GM18861 (cell line): ENCODE measurements at regions not wholly inside any gene's neighbourhood (a gene's known extent, or its start where the extent isn't known, plus 50 kb on each side); places are given as distances from the start of the nearest gene placed in this dataset.

Experiments
- ATAC-seq: cut with Tn5 transposase; IDR thresholded peaks from one replicate; pipeline ENCODE4 v1.9.1; 2021; ENCODE audit not compliant: unreplicated experiment

DNA sequence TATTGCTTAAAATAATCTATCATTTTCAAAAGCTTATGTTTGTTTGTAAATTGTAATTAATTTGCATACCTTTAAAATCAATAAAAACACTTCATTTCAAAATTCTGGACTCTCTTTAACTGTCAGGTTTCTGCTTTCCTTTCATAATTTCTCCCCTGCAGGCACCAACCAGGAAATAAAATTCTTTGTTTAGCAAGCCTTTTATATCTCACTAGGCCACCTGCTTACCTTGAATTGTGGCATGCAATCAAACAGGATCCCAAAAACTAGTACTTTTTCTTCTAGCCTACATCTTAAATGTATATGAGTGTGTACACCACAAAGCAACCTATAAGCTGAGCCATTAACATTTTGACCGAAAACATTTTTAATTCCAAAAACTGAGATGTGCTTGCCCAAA, 233.1 kb downstream of the NR4A2 start:
- ATAC-seq: no peak

DNA sequence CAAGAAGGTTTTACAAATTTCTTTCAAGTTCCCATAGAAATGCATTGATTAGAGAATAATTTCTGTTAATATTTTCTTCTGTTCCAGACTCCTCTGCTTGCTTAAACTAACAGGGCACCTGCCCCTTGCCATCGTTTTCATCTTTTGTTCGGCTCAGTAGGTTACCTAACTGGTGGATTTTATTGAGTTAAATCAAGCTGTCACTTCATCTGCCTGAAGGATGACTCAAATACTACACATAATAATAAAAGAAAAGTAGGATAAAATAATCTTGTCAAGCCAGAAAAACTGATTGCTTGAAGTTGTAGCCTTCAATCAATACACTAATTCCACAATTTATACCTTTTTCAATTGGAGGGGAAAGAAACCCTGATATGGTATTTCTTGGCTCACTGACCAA, 234.0 kb downstream of the NR4A2 start:
- no peak for ATAC-seq

DNA sequence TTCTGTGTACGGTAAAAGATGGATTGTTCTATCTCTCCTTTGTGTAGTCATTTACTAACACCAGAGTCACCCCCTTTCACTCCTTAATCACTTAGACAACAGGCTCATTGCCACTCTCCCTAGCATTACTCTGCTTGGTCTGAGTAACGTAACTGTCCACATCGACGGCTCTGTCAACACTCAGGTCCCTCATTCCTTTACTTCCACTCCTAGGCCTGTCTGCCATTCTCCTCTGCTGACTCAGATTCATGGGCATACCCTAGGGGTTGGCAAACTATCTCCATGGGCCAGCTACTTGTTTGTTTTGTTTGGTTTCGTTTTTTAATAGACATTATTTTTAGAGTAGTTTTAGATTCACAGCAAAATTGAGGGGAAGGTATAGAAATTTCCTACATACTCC, 243.9 kb downstream of the NR4A2 start:
- ATAC-seq: no peak

DNA sequence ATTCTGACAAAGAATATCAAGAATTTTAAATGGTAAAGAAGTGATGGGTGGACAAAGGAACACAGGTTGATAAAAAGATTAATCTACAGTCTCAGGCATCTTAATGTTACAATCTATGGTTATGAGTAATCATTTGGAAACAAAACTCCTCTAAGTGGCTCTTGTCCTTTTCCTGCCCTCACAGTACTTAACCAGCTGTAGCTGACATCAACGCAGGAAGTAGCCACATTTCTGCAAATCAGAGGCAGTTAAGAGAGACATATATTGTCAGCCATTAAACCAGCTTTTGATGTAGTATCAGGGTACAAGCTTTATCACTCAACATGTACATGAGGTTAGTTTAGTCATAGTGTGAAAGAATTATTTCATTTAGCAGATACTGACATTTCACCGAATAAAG, 244.6 kb downstream of the NR4A2 start:
- ATAC-seq: no peak

DNA sequence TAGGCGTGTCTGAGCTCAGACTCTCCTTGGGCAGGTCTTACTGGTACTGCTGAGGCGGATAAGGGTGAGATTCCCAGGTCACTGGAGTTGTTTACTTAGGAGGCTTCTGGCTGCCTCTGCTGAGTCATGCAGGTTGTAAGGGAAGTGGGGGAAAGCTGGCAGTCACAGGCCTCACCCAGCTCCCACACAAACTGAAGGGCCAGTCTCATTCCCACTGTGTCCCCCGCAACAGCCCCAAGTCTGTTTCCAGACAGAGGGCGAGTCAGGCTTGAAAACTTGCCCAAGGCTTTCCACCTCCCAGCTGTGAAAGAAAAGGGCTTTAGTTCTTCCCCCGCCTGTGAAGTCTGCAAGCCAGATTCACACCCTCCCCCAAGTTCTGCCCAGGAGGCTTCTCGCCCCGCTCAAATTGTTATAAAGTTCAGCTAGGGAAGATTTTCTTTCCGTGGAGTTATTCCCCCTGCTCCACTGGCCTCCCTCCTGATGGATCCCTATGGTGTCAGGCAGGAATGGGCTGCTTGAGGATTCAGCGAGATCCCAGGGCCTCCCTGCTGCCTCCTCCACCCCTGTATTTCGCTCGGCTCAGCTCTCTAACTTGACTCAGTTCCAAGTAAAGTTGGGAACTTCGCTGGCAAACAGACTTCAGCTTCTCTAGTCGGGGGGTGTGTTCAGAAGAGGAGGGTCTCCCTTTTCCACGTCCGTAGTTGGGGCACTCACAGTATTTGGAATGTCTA, 248.6 kb downstream of the NR4A2 start:
- no peak for ATAC-seq

DNA sequence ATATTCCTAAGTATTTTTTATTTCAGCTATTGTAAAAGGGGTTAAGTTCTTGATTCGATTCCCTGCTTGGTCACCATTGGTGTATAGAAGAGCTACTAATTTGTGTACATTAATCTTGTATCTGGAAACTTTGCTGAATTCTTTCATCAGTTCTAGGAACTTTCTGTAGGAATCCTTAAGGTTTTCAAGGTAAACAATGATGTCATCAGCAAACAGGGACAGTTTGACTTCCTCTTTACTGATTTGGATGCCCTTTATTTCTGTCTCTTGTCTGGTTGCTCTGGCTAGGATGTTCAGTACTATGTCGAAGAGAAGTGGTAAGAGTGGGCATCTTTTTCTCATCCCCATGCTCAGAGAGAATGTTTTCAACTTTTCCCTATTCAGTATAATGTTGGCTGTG, 252.7 kb downstream of the NR4A2 start:
- ATAC-seq: no peak

DNA sequence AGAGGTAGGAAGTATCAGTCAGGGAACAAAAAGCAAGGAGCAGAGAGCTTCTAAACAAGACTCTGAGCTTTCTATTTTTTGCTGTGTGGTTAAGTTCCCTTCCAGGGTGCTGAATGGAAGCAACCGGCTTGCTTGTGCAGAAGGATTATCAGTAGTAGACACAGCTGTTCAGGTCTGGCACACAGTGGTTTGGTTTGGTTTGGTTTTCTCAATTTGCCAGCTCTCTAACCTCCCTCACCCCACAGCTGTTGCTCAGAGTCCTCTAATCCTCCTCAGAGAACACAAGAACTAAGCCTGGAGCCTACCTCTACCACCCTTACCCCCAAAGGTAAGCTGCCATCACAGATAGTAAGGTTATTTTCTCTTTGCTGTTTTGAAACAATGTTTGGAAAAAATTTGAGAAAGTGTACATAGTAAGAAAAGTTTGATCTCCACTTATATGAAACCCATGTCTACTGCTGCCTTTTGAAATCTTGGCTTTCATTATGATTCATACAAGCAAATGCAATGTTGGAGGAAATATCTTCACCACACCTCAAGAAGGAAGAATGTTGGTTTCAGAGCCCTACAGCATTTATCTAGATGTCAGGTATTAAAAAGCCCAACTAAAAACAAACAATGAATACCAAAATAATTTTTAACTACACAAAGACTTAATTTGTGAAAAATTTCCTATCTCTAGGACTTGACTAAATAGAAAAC, 255.3 kb downstream of the NR4A2 start:
- ATAC-seq: no peak

DNA sequence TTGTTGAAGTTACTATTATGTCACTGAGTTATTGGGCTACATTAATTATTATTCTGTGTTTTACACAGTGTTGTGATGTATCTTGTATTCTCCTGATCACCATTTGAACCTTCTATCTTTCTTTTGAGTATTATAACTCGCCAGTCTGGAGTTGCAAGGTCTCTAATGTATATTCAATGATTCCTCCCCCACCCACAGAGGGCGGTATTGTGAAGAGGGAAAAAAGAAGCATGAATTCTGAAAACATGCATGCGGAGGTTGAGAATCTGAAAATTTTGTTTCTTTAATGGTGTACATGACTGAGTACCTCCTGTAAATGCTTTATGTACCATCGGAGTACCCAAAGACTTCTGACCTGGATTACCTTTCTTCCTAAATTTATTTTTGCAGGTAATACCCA, 266.6 kb downstream of the NR4A2 start:
- ATAC-seq: no peak

DNA sequence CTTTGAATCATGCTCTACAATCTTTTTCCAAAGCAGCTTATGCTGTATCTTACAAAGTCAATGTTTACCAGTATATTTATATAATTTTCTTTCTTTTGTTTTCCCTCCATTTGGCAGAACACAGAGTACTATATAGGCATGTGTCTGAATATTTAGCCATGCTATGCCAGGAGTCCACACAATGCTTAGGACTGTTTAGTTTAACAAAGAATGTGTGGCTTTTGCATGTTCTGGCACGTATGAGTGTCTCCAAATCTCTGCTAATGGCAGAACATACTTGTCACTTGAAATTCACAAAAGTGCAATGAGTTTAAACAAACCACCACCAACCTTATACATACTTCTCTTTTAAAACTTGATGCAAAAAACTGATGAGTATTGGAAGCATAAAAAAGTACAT, 268.0 kb downstream of the NR4A2 start:
- no peak for ATAC-seq

DNA sequence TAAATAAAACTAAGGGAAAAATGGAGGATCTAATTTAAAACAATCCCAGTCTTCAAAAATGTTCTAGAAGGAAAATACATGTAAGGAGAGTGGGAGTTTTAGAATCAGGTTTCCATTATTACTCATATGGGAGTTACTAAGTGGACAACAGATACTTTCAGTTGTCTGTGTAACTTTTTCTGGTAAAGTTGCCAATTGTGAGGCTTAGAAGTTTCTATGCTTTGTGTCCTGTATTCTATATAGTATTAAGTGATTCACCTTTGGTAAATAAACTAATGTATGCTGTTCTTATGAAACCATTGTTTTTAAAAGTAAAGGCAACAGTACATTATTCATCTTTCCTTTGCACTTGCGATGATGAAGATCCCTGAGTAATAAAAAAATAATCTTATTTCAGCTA, 274.9 kb downstream of the NR4A2 start:
- no peak for ATAC-seq

DNA sequence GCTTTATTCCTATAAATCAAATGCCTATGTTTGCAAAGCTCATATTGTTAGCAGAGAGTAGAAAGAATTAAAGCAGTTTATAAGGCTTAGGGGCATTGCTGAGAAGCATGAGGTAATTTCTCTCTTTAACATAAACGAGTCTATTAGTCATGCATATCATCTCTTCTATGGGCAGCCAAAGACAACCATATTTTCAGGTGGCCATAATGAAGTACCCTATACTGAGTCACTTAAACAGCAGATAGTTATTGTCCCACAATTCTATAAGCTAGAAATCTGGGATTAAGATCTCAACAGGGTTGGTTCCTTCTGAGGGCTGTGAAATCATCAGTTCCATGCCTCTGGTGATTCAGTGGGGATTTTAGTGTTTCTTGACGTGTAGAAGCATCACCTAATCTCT, 277.5 kb downstream of the NR4A2 start:
- no peak for ATAC-seq

DNA sequence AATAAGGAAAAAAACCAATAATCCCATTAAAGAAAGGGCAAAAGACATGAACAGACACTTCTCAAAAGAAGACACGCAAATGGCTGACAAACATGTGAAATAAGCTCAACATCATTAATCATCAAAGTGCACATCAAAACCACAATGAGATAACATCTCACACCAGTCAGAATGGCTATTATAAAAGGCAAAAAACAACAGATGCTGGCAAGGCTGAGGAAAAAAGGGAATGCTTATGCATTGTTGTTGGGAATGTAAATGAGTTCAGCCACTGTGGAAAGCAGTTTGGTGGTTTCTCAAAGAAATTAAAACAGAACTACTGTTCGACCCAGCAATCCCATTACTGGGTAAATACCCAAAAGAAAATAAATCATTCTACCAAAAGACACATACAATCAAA, 285.6 kb downstream of the NR4A2 start:
- ATAC-seq: no peak

DNA sequence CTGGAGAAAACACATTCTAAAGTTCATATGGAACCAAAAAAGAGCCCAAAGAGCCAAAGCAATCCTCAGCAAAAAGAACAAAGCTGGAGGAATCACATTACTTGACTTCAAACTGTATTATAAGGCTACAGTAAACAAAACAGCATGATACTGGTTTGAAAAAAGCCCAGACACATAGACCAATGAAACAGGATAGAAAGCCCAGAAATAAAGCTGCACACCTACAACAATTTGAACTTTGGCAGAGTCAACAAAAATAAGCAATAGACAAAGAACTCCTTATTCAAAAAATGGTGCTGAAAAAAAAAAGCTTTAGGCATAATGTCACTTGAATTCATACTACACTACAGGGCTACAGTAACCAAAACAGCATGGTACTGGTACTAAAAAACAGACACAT, 289.6 kb downstream of the NR4A2 start:
- no peak for ATAC-seq

DNA sequence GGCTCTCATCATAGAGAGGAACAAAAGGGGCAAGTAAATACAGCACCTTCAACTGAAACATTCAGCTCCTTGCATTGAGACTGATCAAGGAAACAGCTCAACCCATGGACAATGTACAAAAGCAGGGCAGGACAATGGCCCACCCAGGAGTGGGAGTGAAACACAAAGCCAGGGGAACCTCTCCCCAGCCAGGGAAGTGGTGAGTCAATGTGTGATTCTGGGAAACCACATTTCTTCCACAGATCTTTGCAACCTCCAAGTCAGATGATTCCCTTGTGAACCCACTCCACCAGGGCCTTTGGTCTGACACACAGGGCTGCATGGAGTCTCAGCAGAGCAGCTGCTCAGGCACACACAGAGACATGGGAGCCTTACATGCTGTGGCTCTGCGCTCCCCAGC, 294.5 kb downstream of the NR4A2 start:
- ATAC-seq: no peak

DNA sequence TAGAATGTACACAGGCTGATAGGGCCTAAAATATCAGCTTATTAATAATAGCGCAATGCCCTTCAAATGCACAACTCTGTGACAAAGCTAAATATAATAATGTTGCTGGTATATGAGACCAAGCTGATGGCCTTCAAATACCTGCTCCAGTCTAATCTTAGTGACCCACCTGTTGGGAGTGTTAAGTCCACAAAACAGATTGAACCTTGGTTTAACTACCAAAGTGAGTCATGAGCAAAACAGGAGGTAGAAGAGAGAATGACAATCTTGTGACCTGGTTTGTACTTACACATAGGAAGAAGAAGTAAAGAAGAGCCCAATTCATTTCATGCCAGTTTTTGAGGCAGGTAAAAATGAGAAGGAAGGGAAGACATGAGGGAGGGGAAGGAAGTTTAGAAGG, 295.0 kb downstream of the NR4A2 start:
- ATAC-seq: no peak

DNA sequence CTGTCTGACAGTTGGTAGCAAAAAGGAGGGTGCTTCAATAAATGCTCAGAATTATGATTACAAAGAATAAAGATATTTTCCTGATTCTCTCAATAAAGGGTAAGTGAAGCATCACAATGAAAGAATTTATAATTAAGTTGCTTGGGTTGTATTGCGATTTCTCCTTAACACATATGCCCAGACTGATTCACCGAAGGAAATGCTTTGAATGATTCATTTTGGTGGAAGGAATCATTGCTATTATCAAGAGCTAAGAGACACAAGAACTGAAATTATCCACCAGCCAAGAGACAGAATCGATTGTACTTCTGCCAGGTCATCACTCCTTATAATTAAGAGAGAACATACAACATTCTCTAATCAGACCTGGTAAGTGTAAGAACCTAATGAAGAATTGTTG, 301.4 kb downstream of the NR4A2 start:
- ATAC-seq: no peak

DNA sequence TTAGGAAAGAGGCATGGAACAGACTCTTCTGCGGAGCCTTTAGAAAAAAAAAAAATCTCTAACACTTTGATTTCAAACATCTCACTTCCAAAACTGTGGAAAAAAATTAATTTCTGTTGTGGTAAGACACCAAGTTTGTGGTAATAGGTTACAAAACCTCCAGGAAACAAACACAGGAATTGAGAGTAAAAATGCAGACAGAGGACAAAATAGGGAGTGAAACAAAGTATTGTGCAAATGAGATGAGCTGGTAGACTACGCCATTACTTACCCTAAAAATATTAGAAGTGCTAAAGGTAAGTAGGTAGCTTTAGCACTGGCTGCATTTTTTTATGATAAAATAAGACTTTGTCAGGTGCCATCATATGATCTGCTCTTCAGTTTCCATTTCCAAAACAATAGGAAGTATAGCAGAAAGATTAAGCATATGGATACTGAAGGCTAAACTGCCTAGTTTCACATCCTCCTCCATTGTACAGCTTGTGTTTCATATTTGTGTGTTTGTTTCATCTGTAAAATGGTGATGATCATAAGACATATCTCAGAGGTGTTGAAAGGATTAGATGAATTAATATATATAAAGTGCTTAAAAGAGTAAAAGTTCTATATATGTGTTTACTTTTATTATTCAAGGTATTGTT, 309.2 kb downstream of the NR4A2 start:
- ATAC-seq: no peak

DNA sequence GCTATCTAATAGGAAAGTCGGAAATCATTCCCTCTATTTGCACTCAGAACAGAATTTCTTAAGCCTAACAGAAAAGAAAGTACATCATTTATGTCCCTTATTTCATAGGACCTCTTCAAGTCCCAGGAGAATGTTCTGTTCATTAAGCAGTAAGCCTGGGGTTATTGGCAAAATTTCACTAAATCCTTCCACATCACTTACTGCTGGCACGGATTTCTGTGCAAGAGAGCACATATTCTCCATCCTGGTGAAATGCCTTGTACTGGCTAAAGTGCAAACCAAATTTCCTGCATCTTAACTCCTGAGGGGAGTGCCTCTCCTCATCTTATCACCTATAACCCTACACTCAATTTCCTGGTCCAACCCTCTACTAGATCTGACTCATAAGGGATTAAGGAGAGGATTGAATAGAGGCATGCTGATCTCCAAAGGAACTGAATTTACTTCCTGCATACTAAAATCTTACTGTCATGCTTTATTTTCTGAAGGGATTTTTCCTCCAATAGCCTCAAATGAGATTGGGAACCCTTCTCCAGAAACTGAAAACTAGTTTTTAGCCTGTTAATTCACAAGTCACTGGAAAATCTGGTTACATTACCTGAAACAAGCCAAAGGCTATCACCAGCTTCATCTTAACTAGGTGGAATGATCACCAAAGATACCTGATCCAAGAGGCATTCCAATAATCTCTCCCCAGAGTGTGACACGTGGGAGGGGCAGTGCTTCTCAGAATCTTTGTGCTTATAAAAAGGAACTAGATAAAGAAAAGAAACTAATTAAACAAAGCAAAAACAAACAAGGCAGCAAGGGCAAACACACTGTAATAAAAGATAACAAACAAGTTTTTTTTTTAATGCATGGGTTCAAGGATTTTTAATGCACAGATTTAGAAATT, 311.1 kb downstream of the NR4A2 start:
- ATAC-seq: no peak

DNA sequence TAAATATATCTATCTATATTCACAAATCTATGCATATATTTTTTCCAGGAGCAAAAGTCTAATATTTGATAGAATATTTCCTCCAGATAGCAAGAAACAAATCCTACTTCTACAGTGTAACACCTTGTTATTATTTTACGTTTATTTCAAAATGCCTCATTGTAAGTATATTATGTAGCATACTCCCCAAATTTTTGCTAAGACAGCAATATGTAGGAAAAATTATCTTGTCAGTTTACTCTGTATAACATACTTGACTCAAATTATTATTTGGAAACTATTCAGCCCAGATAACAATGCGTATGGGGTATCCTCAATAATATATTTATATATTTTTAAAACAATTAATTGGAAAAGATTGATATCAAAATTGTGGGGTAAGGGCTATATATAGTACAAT, 313.2 kb downstream of the NR4A2 start:
- no peak for ATAC-seq

DNA sequence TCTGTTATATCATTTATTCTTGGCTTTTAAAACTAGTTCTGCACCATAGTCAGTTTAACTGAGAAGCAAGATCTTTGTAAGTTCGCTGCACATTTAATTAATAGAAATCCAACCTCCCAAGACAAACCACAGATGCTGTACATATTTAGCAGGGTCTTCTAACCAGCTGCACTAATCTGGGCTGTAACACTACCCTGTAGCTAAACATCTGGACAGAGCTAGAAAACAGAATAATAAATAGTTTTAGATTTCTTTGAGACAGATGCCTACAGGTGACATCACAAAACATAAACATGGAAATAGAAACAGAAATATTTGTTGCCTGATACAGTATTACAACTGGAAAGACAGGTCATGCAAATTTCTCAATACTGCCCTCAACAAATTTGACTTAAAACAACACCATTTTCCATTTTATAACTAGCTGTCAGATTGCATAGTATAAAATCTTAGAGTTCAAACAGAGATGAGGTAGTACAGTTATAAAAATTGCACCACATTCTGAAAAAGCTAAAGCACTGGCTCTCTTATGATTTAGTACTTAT, 315.1 kb downstream of the NR4A2 start:
- no peak for ATAC-seq

DNA sequence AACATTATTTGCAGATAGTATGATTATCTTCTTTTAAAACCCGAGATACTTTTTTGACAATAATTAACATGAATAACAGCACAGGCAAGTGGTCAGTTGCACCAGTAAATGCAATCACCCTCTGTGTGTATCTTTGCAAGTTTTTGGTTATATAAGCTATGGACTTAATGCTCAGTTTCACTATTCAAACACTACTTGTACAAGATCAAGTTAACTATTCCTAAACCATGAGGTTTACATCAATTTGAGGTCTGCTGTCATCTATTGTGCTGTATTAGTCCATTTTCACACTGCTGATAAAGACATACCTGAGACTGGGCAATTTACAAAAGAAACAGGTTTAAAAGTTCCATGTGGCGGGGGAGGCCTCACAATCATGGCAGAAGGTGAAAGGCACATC, 323.2 kb downstream of the NR4A2 start:
- no peak for ATAC-seq
